ENCODE measurements at regions not wholly inside any gene's neighbourhood (a gene's known extent, or its start where the extent isn't known, plus 50 kb on each side); places are given as distances from the start of the nearest gene placed in this dataset.

DNA sequence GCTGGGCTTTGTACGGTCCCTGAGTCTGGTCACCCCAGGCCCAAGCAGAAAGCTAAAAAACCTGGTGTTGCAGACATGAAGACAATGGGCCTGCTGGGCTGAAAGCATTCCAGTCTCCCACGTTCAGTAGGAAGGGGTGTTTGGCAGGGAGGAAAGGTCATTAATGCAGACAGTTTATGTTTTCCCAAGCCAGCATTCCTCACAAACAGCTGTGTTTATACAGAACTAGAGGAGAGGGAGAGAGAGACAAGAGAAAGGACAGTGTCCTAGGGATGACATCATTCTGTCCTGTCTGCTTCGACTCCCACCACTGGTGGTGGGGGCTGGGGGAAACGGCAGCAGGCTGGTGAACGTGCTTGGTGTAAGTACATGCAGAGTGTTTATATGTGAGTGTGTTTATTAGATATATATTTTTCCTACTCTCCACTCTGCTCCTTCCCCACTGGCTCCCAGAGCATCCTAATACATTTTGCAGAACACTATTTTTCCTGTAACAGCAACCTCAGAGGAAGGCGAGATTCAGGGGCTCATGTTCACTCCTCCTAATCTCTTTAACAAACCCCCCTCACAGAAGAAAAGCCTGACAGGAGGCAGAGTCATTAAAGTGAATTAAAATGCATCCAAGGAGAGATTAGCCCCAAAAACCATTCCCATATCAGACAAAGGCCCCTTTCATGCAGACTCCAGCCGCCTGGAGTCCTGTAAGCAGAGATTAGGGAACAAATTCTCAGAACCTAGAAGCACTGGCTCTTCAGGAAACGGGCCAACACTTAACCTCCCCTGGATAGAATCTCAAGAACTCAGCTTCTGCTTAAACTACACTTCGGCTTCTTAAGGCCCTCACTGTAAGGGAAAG is 380.4 kb downstream of the TNS1 start:
- no peak overlapping the region for H3K4me3 ChIP-seq
- H3K4me2 ChIP-seq (ENCODE audit: control insufficient read depth, insufficient read depth) = no peak overlapping the region
- H4K20me1 ChIP-seq (ENCODE audit: control insufficient read depth, insufficient read depth) = no peaks in the 10 kb centered on the region
- ChIA-PET POLR2A (interaction anchor here (0.5 kb wide), 1 partner anchor 383 kb away, joined by 4 read pairs; no protein-coding TSS in a partner anchor), SMC1A (ENCODE audit: uncharacterized antibody, unreplicated experiment) (no interaction called here), RAD21 (ENCODE audit: unreplicated experiment) (no interaction called here), CTCF (interaction anchor here (1.3 kb wide), 1 partner anchor 28 kb away, joined by 5 read pairs; no protein-coding TSS in a partner anchor)
- no peak for DNase-seq (ENCODE audit: low read depth, low spot score)
- no peaks in the 10 kb centered on the region for H3K4me1 ChIP-seq (ENCODE audit: control insufficient read depth, insufficient read depth, low read length)
- FAIRE-seq = no peak
- TF ChIP-seq CHD2 (IDR thresholded peaks at IDR 0.05; ENCODE audit: borderline replicate concordance, low read depth, low read length) = no peak
- no peak for TF ChIP-seq GABPA (IDR thresholded peaks at IDR 0.05; ENCODE audit: low read depth)
- no peak for TF ChIP-seq EP300 (IDR thresholded peaks at IDR 0.05; ENCODE audit: borderline replicate concordance in 1 of 2, control insufficient read depth in 1 of 2, low read depth in 2 of 2, low read length in 2 of 2)
- no peak for TF ChIP-seq YBX1 (IDR thresholded peaks at IDR 0.05)
- TF ChIP-seq, protein P1, sequence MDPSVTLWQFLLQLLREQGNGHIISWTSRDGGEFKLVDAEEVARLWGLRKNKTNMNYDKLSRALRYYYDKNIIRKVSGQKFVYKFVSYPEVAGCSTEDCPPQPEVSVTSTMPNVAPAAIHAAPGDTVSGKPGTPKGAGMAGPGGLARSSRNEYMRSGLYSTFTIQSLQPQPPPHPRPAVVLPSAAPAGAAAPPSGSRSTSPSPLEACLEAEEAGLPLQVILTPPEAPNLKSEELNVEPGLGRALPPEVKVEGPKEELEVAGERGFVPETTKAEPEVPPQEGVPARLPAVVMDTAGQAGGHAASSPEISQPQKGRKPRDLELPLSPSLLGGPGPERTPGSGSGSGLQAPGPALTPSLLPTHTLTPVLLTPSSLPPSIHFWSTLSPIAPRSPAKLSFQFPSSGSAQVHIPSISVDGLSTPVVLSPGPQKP (IDR thresholded peaks at IDR 0.05; ENCODE audit: low read depth, low read length) = no peak
- no peak for TF ChIP-seq ETV6 (conservative IDR thresholded peaks at IDR 0.05 in 1 of 2, IDR thresholded peaks at IDR 0.05 in 1 of 2; ENCODE audit: borderline replicate concordance in 1 of 2, low read depth in 1 of 2)
- no peak for TF ChIP-seq RELA (IDR thresholded peaks at IDR 0.05; ENCODE audit: borderline replicate concordance, partially characterized antibody)
- no peak for TF ChIP-seq PAX8 (IDR thresholded peaks at IDR 0.05)
- no peak overlapping the region for H2AFZ ChIP-seq (ENCODE audit: control insufficient read depth, low read depth, low read length)
- H3K27me3 ChIP-seq (replicated peaks in 1 of 2; ENCODE audit: control insufficient read depth in 2 of 2, insufficient read depth in 2 of 2, low read length in 1 of 2) = peaks cover 1 to 3% of the 10 kb centered on the region in 2 experiments; a peak in 1 of 4 replicates
- intact Hi-C loops (cut with micrococcal nuclease; ENCODE audit: unreplicated experiment) (no loop called here), in situ Hi-C loops (cut with MboI) (no loop called here)
- ATAC-seq = no peak
- no peaks in the 10 kb centered on the region for H3K79me2 ChIP-seq (ENCODE audit: control insufficient read depth, insufficient read depth, low read length)
- no TSS peak for BruUV-seq (replicated peaks)
- no peak overlapping the region for H3K9ac ChIP-seq (ENCODE audit: control insufficient read depth, insufficient read depth, low read length)
- 19% methylated on average over 9 of the region's 9 CpGs for WGBS (ENCODE audit: insufficient coverage, insufficient replicate concordance, low lambda C conversion rate, missing lambda C conversion rate)
- H3K27ac ChIP-seq (ENCODE audit: control insufficient read depth, insufficient read depth) = no peak overlapping the region
- H3K36me3 ChIP-seq (ENCODE audit: control insufficient read depth in 2 of 2, insufficient read depth in 2 of 2, low read length in 1 of 2) = no peaks in the 10 kb centered on the region
- no peaks in the 10 kb centered on the region for H3K9me3 ChIP-seq (replicated peaks; ENCODE audit: control insufficient read depth, insufficient read depth, low read length)

Measured in GM12878 (cell line).